Nephron (organoid): ENCODE measurements at regions not wholly inside any gene's neighbourhood (a gene's known extent, or its start where the extent isn't known, plus 50 kb on each side); places are given as distances from the start of the nearest gene placed in this dataset.
"Not testable (repeated sequence)": the region's sequence is repeated elsewhere in the genome, so short reads cannot be mapped to it uniquely, and the experiment has no call there.

ENCODE experiments used
- H3K27ac Mint-ChIP-seq, 3 experiments: 2 replicates each; pipeline ENCODE4 v1.8.0; 2020; ENCODE audit warnings: mixed read lengths in 3 of 3, mild to moderate bottlenecking in 2 of 3, moderate library complexity in 1 of 3
- H3K27me3 Mint-ChIP-seq: 2 replicates; pipeline ENCODE4 v1.8.0; 2021; ENCODE audit warnings: low read depth, mild to moderate bottlenecking, moderate library complexity, mixed read lengths
- H3K36me3 Mint-ChIP-seq: 2 replicates; pipeline ENCODE4 v1.8.0; 2020; ENCODE audit warnings: low read depth, mixed read lengths
- H3K4me1 Mint-ChIP-seq: 2 replicates; pipeline ENCODE4 v1.8.0; 2020; ENCODE audit warnings: mixed read lengths
- H3K4me3 Mint-ChIP-seq, 3 experiments: 2 replicates each; pipeline ENCODE4 v1.8.0; 2020; ENCODE audit warnings: mild to moderate bottlenecking in 3 of 3, mixed read lengths in 3 of 3, moderate library complexity in 2 of 3
- H3K9me3 Mint-ChIP-seq: 2 replicates; pipeline ENCODE4 v1.8.0; 2020; ENCODE audit warnings: mixed read lengths
- CTCF ChIP-seq, 3 experiments: fragments of 200-600 bp; sonication (generic); IDR thresholded peaks; one replicate each; pipeline ENCODE4 v1.5.0; 2021; ENCODE audit warnings: antibody characterized with exemption in 3 of 3; ENCODE audit not compliant: unreplicated experiment in 3 of 3

- no peaks in the 10 kb centered on the region for H3K36me3 Mint-ChIP-seq
- H3K4me3 Mint-ChIP-seq = no peak overlapping the region
- no peak for TF ChIP-seq CTCF (IDR thresholded peaks at IDR 0.05; ENCODE audit: unreplicated experiment in 3 of 3)
- no peaks in the 10 kb centered on the region for H3K27me3 Mint-ChIP-seq
- no peaks in the 10 kb centered on the region for H3K9me3 Mint-ChIP-seq
- no peak overlapping the region for H3K27ac Mint-ChIP-seq
- H3K4me1 Mint-ChIP-seq = no peaks in the 10 kb centered on the region
Measured at GRCh38 chr7:81385370-81385769, 384.5 kb downstream of the HGF start.

GRCh38 chr7:81383846-81384245 lies 386.0 kb downstream of the HGF start:
- Mint-ChIP-seq H3K4me3 (no peak overlapping the region), H3K27ac (no peak overlapping the region), H3K36me3 (no peaks in the 10 kb centered on the region), H3K9me3 (no peaks in the 10 kb centered on the region), H3K27me3 (no peaks in the 10 kb centered on the region), H3K4me1 (no peaks in the 10 kb centered on the region)
- no peak for TF ChIP-seq CTCF (IDR thresholded peaks at IDR 0.05; ENCODE audit: unreplicated experiment in 3 of 3)

GRCh38 chr7:81374641-81375040 lies 395.2 kb downstream of the HGF start:
- H3K36me3 Mint-ChIP-seq, H3K4me1 Mint-ChIP-seq, H3K27ac Mint-ChIP-seq, H3K4me3 Mint-ChIP-seq, H3K27me3 Mint-ChIP-seq, H3K9me3 Mint-ChIP-seq: not testable (repeated sequence)

- TF ChIP-seq CTCF (IDR thresholded peaks at IDR 0.05; ENCODE audit: unreplicated experiment in 3 of 3) = no peak
- no peaks in the 10 kb centered on the region for H3K36me3 Mint-ChIP-seq
- H3K4me3 Mint-ChIP-seq = no peak overlapping the region
- no peaks in the 10 kb centered on the region for H3K4me1 Mint-ChIP-seq
- H3K9me3 Mint-ChIP-seq = no peaks in the 10 kb centered on the region
- no peaks in the 10 kb centered on the region for H3K27me3 Mint-ChIP-seq
- H3K27ac Mint-ChIP-seq = no peak overlapping the region
Measured at GRCh38 chr7:81370822-81371221, 399.0 kb downstream of the HGF start.

GRCh38 chr7:81367326-81367931 lies 402.4 kb downstream of the HGF start:
- TF ChIP-seq CTCF (IDR thresholded peaks at IDR 0.05; ENCODE audit: unreplicated experiment in 3 of 3) = no peak
- H3K4me3 Mint-ChIP-seq = no peak overlapping the region
- no peaks in the 10 kb centered on the region for H3K4me1 Mint-ChIP-seq
- no peaks in the 10 kb centered on the region for H3K36me3 Mint-ChIP-seq
- no peaks in the 10 kb centered on the region for H3K27me3 Mint-ChIP-seq
- H3K9me3 Mint-ChIP-seq = no peaks in the 10 kb centered on the region
- H3K27ac Mint-ChIP-seq = no peak overlapping the region

- Mint-ChIP-seq H3K27me3 (no peaks in the 10 kb centered on the region), H3K4me1 (peaks cover 7% of the 10 kb centered on the region), H3K9me3 (no peaks in the 10 kb centered on the region), H3K36me3 (no peaks in the 10 kb centered on the region), H3K4me3 (no peak overlapping the region), H3K27ac (no peak overlapping the region)
- no peak for TF ChIP-seq CTCF (IDR thresholded peaks at IDR 0.05; ENCODE audit: unreplicated experiment in 3 of 3)
Measured at GRCh38 chr7:81366546-81366945, 403.3 kb downstream of the HGF start.
